ENCODE measurements at regions not wholly inside any gene's neighbourhood (a gene's known extent, or its start where the extent isn't known, plus 50 kb on each side); places are given as distances from the start of the nearest gene placed in this dataset.
"Not testable (repeated sequence)": the region's sequence is repeated elsewhere in the genome, so short reads cannot be mapped to it uniquely, and the experiment has no call there.

DNA sequence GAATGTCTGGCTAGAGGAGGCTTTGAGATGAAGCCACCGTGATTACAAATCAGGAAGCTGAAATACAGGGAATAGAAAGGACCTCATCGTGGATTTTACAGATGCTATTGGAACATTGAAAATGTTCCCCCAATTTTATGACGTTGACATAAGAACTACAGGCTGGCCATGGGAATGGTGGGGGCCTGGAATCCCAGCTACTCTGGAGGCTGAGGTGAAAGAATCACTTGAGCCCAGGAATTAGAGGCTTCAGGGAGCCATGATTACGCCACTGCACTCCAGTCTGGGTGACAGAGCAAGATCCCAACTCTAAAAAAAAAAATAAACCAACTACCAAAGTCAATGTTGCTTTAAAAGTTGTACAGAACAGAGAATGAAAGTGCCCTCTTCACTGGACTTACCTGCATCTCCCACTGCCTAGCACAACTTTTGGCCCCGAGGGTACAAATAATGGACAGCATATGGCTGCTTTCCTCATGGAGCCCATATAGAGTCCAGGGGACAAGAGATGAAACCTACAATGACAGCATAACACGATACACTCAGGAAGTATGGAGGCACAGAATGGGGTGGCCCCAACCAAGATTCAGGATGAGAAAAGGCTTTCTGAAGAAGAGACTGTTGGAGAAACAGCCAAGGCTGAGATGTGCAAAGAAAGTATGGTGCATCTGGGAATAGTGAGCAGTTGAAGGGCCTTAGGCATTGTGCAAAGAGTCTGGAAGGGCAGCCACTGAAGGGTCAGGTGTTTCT lies 254.8 kb downstream of the MYCN start:
- DNase-seq = no peak

GRCh38 chr2:16194530-16194929 lies 254.2 kb downstream of the MYCN start:
- DNase-seq = no peak

GRCh38 chr2:16194096-16194390 lies 253.7 kb downstream of the MYCN start:
- no peak for DNase-seq

DNA sequence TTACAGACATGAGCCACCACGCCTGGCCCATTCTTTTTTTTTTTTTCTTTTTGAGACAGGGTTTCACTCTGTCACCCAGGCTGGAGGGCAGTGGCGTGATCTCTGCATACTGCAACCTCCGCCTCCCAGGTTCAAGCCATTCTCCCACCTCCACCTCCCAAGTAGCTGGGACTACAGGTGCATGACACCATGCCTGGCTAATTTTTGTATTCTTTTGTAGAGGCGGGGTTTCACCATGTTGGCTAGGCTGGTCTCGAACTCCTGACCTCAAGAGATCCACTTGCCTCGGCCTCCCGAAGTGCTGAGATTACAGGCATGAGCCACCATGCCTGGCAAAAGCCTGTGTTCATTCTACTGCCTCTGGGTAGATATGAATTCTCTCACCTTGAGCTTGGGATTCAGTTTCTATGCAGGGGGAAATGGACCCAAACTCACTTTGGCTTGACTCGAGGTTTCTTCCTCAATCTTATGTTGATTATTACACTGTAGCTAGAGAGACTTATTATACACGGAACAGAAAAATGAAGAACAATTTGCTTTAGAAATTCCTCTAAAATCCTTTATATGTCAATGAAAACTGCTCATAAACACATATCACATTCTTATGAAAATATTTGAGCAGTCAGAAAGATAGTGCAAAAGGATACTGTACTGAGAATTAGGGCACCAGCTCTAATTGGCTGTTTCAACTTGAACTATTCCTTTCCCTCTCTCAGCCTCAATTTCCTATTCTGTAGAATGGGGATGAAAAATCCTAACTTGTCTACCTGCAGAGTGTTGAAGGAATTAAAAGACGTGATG lies 252.3 kb downstream of the MYCN start:
- no peak for DNase-seq

DNA sequence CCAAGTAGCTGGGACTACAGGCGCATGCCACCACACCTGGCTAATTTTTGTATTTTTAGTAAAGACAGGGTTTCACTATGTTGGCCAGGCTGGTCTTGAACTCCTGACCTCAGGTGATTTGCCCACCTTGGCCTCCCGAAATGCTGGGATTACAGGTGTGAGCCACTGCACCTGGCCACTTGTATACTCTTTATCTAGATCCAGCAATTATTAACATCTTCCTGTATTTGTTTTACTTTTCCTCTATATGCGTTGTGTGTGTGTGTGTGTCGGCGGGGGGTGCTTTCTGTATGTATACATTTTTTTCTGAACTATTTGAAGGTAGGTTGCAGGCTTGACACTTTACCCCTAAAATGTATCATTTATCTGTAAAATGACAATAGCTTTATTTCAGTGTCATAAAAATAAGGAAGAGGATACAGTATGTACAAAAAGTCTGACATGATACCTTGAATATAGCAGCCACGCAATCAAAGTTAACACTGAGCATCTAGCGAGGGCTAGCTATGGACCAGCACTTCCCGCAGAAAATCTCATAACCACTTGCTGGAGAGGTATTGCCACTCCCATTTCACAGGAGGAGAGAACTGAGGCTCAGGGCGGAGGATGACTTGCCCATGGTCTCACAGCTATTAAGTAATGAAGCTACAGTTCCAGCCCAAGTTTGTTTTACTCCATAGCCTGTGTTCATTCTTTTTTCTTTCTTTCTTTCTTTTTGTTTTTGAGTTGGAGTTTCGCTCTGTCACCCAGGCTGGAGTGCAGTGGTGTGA lies 251.3 kb downstream of the MYCN start:
- no peak for DNase-seq

GRCh38 chr2:16190446-16191270 lies 250.3 kb downstream of the MYCN start:
- no peak for DNase-seq

- no peak for DNase-seq
These were observed 249.4 kb downstream of the MYCN start for GRCh38 chr2:16189836-16190160.

DNA sequence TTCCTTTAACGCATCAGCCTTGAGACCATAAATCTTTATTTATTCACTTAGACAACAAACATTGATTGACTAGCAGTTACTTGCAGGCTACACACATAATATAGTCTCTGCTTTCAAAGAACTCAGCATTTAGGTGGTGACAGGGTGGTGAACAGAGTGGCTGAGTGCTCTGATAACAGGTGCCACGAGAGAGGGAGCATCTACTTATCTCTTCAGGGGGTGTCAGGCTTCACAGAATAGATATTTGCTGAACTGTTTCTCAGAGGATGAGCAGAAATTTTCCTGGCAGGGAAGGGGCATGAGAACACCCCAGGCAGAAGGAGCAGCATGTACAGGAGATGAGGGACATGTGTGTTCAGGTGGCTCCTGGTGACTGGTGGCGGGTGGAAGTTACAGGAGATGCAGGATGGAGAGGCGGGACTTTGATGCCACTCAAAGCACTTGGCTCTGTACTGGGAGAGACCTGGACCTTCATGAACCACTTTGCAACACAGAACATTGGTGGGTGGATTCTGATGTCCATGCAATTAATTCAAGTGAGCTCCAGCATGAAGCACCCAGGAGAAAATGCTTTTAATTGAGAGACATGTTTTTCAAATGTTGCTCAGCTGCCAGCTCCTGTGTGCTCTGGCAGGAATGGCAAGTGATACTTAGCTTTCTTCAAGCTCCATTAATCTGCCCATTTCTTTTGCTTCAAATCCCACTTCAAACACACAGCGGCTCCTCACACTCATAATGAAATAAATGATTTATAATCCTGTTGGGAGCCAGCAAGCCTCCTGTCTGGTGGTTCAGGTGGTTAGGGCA lies 248.9 kb downstream of the MYCN start:
- DNase-seq = no peak

DNA sequence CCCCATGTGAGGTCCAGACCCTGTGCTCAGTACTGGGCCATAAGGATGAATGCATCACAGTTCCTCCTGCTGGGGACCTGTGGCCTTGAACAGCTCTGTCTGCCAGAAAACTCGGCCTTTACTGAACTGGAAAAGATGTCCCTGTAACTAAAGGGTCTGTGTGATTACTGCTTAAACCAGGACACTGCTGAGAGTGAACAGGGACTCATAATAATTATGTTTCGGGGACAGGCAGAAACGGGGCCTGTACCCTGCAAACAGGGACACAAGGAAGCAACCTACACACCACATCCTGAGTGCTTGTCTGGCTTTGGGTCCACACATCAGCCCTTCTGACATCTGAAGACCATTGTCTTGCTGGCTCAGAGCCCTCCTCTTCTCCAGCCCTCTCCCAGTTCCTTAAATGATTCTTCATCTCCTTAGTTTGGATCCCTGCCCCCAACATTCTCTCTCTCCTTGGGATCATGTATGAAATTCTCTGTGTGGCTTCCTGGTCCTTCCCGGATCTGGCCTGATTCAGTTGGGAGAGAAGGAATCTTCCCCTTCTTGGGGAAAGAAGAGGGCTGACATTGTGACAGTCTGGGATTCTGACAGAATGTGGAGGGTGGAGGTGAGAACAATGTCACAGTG lies 248.0 kb downstream of the MYCN start:
- no peak for DNase-seq

- DNase-seq = no peak
These were observed 247.1 kb downstream of the MYCN start for GRCh38 chr2:16187482-16187817.

DNA sequence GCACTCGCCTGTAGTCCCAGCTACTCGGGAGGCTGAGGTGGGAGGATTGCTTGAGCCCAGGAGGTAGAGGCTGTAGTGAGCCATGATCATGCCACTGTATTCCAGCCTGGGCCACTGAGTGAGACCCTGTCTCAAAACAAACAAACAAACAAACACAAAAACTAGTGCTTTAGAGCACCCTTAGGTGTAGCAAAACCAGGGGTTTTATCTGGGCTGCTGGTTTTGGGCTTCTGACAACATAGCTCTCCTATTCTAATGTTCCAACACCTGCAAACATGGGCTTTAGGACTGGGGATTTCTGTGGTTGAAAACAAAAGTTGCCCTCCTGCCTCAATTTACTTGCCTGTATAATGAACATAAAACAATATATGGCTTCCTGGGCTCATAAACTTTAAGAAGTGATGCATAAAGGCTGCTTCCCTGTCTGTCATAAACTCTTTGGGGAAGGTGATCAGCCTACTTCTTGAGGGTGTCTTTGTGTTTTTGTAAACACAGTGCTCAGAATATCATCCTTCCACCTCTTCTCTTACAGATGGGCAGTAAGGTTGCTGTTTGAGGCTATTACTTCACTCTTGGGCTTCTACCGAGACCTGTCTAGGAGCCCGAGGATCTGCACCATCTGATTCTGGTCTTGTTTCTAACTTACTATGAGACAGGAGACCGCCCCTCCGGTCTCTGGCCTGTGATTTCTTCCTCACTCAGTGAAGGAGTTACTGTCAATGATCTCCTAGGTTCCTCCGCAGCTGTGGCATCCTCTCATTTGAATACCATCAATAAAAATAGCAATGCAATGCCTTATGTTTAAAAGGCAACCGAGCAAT lies 246.5 kb downstream of the MYCN start:
- no peak for DNase-seq

- no peak for DNase-seq
These were observed 245.5 kb downstream of the MYCN start for GRCh38 chr2:16185801-16186272.

- DNase-seq = no peak
These were observed 244.8 kb downstream of the MYCN start for GRCh38 chr2:16184945-16185660.

- no peak for DNase-seq
These were observed 244.1 kb downstream of the MYCN start for GRCh38 chr2:16184341-16184890.

GRCh38 chr2:16183345-16183744 lies 243.0 kb downstream of the MYCN start:
- DNase-seq = no peak

DNA sequence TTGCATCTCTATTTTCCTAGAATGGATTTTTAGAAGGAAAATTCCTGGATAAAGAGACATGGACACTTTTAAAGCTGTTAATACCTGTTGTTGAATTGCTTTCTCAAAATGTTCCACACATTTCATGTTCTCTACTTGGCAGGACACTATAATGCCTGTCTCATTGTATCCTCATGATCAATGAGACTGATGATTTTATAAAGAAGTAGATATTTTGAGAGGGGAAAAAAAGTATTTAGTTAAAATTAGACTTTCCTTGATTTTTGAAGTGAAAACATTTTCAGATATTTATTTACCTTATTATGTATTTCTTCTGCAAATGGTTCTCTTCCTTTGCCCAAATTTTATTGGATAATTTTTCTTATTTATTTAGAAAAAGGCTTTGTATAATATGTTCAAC lies 242.5 kb downstream of the MYCN start:
- DNase-seq = no peak

DNA sequence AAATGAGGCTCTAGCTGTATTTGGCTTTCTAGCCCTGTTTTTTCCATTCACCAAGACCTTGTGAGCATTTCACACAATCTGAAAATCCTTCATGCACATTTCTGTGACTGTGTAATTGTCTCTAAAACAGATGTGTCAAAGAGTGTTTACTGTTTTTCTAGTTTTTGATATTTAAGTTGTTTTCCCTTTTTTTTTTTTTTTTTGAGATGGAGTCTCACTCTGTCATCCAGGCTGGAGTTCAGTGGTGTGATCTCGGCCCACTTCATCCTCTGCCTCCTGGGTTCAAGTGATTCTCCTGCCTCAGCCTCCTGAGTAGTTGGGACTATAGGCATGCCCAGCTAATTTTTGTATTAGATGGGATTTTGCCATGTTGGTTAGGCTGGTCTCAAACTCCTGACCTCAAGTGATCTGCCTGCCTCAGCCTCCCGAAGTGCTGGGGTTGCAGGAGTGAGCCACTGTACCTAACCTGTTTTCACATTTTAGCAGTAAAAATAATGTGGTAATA lies 242.0 kb downstream of the MYCN start:
- DNase-seq = not testable (repeated sequence)

DNA sequence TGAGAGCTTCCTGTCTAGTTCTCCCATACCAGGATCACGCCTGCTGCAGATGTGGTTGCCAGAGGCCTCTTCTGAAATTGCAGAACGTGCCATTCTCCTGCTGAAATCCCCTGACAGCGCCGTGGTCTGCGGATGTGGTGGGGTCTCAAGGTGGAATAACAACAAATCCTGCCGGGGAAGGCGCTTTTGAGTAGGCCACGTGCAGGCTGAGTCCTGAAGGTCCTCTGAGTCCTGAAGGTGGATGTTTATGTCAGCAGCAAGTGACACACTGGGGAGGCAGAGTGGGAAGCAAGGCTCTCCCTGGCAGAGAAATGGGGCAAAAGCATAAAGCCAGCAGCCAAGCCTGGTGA lies 241.4 kb downstream of the MYCN start:
- DNase-seq = no peak

DNA sequence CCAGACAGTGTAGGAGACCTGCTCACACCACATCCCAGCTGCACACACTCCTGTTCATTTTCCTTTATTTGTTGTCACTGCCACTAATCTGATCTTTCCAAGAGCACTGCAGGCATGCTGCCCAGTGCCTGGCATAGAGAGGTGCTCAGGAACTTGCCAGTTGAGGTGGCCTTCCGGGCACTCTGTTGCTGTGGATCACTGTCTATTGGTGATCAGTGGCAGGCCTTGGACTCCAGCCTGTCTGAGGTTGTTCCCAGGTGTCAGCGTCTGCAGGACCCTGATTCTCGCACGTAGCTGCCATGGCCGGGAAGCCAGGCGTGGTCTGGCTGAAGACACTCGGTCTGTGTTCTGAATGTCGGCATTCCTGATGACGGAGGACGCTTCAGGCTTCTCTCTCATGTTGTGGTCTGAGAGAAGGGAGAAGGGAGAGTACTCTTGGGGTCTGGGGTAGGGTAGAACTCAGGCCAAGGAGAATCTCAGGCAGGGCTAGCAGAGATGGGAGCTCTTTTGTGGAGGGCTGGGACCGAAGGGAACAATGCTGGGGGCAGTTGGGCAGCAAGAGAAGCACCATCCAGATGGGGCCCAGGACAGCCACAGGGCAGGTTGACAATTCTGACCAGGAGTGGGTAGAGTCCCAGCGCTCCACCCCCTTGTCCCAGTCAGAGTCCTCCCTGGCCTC lies 240.9 kb downstream of the MYCN start:
- DNase-seq = no peak

All from effector CD4-positive, alpha-beta T cell (primary cell).